Mucosa of gallbladder (tissue), 1 donor: ENCODE measurements at regions not wholly inside any gene's neighbourhood (a gene's known extent, or its start where the extent isn't known, plus 50 kb on each side); places are given as distances from the start of the nearest gene placed in this dataset.

ENCODE experiments used
- DNase-seq: peaks from one replicate; pipeline ENCODE4 v3.0.0-alpha.2; 2020; ENCODE audit warnings: low spot score
- donor health status: DM: no; HTN: no; CAD: no.

DNA sequence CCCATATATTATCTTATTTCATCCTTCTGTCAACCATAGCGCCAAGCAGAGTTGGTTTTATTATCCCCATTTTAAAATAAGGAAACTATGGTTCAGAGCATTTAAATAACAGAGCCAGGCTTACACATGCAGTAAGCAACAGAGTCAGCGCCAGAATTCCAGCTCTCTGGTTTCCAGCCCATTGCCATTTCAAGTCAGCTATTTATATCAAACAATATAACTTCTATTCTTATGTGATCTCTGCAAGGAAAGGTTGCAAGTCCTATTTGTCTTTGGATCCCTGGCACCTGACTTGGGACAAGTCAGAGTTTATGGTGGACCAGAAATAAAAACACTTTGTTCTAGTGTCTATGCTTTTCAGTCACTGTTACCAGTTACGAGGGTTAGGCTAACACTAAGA, 174.1 kb upstream of the EEA1 start:
- DNase-seq, result no peak

DNA sequence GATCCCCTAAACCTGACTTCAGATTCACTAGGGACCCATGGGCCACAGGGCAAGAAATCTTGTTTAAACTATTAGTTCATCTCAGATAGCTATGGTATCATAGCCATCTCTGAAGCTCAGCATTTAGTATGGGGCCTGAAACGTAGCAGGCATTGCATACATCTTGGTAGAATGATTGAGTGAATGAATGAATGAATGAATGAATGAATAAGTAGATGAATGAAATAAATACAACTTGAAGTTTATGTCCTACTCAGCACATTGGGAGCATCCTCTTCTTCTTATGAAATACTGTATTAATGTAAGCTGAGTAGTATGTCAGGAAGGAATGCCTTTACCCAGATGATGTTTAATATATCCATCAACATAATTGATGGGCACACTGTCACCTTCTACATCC, 175.4 kb upstream of the EEA1 start:
- DNase-seq, result no peak

DNA sequence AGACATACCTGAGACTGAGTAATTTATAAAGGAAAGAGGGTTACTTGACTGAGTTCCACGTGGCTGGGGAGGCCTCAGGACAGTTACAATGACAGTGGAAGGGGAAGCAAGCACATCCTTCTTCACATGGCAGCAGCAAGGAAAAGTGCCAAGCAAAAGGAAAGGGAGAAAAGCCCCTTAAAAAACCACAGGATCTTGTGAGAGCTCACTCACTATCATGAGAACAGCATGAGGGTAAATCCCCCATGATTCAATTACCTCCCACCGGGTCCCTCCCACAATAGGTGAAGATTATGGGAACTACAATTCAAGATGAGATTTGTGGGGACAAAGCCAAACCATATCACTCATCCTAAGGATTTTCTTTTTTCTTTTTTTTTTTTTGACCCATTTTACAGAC, 177.8 kb upstream of the EEA1 start:
- DNase-seq, result no peak

DNA sequence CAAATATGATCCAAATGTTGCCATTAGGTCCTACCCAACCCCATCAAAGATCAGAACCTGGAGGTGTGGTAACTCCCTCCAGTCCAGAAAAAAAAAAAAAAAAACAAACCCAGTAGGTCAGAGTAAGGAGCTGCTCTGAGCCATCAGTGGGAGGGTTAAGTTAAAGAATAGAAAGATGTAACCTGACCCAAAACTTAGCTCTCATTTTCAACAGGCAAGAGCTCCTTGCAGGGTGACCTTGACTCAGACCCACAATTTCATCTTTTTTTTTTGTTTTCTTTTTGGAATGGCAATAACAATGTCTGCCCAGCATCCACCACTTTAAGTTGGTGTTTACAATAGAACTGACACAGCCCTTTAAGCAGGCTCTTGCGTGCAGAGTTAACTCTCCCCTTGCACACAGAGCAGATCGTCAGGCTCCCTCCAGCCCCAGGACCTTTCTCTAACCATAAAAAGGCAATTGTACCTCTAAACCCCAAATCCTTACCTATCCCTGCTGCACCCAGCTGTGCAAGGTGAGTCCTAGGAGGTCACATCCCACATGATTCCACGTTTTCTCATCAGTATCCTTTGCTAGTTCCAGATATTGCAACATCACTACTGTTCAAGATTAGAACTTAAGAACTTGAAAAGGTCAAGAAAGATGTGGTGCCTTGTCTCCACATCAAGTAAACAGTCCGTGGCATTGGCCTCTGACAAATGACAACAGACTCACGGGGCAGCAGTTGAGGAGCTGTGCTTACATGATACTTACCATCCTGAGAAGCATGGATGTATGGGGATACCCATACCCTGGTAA, 178.6 kb upstream of the EEA1 start:
- DNase-seq, result no peak

DNA sequence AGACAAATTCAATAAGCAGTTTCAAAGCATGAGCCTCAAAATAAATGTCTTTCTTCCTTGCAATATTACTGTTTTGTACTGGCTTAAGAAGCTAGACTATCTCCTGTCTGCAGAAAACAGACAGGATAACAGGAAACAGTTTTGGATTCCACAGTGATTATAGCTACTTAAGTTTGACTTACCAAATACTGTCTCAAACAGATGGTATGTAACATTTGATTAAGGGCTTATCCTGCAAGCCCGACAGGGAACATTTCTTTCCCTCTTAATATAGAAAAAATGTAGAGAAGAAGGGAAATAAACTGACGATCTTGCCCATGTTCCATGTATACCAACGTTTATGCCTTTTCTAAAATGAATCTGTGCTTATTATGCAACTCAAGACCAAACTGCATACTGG, 179.9 kb upstream of the EEA1 start:
- DNase-seq, result no peak

DNA sequence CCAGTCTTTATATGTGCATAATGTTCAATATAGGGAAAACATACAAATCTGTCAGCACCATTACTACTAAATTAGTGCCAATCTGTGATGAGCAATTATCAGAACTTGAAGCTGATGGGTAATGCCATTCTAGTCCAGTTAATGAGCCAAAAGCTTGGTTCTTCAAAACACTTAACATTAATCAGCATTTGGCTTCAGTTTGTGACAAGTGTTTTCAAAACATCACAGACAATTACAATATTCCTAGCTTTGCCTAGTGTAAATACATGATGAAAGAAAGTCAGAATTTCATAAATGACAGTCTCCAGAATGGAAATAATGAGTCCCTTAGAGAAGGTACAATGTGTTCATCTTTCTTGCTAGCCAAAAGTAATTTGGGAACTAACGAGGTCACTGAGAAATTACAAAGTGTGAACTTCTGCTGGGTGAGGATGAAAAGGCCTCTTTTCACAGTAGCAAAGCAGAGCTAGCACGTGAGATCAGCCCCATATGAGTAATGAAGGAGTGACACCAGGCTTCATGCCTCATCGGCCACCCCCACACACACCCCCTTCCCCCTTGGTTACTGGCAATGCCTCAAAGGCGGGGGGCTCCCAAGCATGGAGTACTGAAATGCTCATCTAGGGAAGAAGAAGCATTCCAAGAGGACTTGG, 180.6 kb upstream of the EEA1 start:
- DNase-seq, result no peak

DNA sequence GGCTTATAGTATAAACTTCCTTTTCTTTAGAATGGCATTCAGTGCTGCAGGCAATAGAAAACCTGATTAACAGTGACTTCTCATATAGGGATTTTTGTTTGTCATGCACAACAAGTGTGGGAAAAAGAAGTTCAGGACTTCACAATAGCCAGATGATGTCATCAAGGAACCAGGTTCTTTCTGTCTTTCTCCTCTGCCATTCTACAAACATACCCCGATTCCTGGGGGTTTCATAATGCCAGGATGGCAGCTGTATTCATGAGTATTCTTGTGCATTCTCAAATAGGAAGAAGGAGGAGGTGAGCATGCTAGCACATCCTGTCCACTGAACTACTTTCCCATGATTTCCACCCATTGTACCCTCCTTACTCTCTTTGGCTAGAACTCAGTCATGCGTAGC, 182.7 kb upstream of the EEA1 start:
- DNase-seq, result no peak

DNA sequence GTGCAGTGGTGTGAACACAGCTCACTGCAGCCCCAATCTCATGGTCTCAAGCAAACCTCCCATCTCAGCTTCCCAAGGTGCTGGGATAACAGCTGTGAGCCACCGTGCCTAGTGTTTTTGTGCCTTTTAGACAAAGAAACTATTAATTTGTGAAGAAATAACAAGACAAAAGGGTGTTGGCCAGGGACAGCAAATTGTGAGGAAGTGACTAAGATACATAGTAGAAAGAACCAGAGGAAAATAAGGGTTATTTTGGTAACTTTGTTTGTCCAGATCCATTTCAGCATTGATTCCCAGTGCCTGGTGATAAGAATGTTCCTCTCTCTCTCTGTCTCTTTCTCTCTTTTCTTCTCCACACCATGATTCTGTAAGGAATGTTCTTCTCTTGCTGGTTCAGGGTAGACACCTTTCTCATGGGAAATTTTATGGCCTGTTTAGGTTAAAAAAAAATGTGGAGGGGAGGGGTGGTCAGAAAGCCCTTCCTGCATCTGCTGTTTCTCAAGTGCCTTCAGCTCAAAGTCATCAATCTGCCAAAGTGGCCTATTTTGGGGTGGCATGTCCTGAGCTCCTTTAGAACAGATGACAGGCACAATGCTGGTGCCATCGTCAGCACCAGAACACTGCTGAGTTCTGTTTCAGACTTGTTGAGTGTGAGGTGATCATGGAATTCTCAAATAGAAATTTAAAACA, 184.4 kb upstream of the EEA1 start:
- DNase-seq, result no peak

DNA sequence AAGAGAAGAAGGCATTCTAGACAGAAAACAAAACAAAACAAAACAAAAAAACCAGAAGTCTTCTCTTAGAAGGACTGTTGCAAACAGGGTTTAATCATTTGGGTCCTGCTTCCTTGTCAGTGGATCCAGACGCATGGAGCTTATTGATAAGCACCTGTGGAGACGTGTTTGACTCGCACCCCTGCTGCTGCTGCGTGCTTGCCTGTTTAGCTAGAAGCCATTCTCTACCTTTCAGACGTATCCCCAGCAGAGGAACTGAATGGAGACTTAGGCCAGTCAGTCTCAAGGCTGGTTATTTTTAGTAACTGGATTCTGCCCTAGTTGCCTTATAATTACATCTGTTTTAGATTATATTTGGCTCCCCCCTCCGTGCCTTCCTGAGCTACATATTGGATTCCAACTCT, 186.1 kb upstream of the EEA1 start:
- no peak for DNase-seq

DNA sequence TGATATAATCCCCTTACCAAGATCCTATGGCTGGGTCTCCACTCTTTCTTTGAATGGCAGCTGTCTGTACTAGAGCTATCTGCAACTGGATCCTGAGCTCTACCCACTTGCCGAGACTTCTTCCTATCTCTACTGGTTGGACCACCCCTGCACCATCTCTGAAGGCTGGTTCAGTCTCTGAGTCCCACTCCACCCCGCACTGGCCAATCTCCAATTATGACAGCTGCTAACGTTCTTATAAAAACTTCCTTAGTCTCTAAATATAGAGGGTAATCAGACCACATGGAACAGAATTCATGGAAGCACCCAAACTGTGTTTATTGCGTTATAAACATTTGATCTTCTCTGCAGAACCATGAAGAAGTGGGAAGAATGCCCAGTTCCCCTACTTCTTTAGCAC, 186.6 kb upstream of the EEA1 start:
- no peak for DNase-seq

DNA sequence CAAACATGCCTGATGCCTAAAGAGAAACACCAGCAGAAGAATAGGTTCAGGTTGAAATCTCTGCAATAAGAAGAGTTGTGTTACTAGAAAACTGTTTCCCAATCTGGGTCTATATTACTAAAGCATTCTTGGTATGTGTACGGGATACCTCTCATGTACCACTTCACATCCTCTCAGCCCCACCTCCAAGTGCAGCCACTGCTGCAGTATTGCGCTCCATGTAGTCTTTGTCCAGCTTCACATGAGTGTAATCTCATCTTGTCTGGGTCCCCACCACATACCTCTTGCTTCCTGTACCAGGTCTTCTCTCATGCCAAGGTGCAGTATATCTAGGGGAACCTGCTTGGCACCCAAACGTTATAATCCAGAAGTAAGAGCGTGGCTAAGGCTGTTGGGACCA, 187.5 kb upstream of the EEA1 start:
- no peak for DNase-seq

DNA sequence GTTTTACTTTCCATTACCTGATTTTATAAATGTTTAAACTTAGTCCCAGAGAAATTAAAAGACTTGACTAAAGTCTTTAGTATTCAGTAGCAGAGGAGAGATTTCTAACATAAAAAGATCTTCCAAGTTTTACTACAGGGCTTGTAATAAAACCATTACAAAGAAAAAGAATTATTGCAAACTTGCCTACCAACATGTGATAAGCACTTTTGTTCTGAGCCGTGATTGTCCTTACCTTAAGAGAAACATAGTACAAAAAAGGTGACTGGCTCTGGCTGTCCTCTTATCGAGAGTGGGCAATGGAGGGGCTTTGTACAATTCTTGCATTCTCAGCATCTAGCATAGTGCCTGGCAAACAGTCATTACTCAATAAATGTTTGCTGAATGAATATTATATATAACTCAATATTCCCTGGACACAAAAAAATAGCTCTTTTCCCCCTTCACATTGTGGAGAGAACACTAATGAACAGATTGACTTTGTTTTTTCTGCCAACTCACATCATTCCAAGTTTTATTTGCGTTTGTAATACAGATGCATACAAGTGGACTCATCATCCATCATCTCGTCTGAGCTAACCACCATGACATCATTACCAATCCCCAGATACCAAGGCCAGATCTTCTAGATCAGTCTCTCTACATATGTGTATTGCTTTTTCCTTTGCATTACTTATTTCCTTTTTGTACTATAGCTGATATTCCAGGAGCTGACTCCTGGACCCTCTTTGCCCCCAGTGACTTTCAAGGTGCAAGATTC, 192.8 kb upstream of the EEA1 start:
- no peak for DNase-seq

DNA sequence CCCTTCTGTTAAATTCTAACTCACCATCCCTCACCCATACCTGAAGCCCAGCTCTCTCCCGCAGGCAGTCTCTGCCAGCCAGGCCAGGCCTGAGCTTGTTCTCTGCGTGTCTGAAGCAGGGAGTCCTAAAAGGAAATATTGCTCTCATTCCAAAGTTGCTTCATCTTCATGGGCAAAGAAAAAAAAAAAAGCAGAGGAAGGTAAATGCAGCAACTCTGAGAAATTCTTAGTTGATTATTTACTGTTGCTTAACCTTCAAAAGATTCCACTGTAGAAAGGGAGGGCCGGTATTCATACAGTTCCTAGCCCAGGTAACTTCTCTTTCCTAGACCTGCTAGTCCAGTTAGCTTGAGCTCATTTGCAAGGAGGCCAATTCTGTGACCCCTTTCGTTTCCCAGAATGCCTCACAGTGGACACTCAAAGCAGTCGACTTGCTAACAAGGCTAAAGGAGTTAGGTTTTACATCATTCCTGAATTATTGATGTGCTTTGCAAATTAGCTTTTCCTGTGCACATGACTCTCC, 193.5 kb upstream of the EEA1 start:
- peak; percentile 76 for DNase-seq

DNA sequence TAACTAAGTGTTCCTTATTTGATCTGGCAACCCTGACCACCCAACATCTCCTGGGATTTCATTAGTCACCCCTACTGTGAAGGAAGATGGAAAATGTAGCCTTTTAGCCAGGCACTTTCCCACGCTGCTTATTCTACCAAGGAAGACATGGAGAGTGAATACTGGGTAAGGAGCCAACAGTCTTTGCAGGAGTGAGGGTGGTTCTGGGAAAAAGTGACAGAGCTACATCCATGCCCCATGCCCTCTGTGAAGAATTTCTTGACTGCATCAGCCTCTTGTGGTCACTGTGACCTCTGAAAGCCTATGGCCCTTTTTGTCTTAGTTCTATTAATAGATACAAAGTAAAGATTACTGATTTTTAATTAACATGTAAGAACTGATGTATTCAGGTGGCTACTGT, 196.0 kb upstream of the EEA1 start:
- DNase-seq, result no peak

DNA sequence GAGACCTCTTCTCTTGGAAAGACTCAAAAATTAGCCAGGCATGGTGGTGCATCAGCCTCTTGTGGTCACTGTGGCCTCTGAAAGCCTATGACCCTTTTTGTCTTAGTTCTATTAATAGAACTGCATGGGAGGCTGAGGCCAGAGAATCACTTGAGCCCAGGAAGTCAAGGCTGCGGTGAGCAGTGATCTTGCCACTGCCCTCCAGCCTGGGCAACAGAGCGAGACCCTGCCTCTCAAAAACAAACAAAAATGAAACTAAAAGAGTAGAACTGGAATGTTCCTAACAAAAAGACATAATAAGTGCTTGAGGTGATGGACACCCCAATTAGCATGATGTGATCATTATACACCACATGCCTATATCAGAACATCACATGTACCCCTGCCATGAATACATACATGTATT, 197.0 kb upstream of the EEA1 start:
- no peak for DNase-seq

DNA sequence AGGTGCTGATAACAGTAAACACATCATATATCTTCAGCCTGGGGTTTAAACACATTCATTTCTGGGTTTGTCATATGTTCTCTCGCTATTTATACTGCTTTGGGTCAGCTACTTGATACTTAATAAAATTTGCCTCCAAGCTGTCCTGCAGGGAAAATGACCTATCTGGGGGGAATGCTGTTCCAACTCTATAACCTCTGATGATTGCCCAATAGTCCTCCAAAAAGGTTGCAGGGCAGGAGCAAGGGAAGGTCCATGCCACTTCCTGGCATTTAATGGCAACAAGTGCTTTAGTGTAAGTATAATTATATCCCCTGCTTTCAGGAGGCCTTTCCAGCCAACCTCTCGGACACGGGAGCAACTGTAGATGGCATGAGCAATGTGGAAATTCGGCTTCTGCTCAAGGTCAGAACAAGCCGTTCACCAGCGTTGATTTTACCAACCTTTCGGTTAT, 198.0 kb upstream of the EEA1 start:
- DNase-seq, result no peak

DNA sequence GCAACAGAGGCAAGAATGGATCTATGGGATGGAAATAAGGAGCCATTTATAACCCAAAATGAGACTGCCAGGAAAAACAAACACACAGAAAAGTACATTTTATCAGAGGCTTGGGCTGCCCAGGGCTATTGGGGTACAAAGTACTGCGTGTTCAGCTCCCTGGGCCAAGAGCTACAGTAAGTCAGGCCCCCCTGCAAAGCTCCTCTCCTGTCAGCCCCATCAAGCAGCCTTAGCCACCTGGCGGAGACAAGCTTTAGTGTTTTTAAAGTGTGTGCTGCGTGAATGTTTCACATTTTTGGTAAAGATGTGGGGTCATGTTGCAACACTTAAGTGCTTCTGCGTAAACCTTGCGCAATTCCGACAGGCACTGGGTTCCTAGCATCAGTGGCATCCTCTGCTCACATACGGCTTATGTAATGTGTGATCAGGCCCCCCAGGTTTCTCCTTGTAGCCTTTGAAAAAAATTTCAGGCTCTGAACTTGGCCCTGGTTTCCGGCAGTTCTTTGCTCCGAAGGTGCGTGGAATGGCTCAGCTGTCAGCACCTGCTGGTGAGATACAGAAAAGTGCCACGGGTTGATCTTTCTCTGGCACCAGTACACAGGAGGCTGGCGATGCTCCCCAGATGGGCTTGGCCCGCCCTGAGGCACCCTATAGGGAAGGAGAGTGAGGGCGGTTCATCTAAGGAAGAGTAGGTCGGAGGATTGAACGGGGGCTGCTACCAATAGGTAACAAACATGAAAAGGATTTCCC, 198.7 kb upstream of the EEA1 start:
- peak; percentile 71 for DNase-seq

DNA sequence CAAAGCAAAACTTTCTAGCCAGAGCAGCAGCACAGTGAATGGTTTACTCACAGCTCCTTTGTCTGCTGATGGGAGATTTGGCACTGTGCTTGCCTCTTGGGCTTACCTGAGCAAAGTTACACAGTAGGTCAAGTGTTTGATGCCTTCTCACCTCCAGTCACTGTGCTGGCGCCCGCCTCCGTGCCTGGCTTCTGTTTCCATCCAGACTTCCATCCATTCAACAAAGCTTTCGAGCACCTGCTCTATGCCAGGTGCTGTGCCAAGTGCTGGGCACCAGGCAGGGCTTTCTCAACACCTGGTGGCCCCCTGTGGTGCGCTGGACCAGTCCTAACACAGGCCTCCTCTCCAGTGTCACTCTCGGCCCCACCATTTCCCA, 199.2 kb upstream of the EEA1 start:
- DNase-seq, result no peak

DNA sequence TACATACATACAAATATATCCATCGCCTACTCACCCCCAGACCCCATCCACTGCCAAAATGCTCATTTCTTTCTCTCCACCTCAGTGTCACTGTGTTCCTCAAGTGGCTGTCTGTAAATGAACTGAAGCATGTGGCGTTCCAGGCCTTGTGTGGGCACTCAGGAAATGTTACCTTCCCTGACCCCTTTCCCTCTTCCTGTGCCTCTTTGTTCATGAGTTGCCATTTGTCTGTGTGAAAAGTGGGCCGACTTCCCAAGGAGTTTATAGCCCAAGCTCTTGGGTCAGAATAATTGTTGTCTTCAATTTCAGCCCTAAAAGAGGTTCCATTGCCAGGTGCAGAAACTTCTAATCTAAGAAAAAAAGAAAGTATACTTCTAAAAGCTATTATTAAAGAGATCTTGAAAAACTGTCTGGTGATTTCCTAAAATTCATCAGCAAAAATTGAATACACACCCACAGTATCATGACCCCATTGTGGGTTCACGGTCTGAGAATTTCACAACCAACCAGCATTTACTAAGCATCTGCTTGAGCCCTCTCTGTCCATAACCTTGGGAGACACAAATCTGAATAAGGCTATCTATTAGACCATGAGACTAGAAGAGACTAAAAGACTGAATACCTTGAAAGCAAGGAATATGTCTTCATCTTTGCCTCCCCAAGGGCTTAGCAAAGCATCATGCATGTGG, 201.4 kb upstream of the EEA1 start:
- DNase-seq, result no peak

DNA sequence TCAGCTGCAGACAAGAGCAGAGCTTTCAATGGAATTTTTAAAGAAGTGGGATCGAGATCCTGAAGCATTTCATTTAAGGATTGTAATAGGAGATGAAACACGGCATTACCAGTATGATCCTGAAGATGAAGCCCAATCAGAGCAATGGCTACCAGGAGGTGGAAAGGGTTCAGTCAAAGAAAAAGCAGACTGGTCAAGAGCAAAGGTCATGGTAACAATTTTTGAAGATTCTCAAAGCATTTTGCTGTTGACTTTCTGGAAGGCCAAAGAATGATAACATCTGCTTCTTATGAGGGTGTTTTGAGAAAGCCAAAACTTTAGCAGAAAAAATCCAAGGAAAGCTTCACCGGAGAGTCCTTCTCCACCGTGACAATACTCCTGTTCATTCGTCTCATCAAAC, 204.3 kb upstream of the EEA1 start:
- no peak for DNase-seq
